Hematopoietic multipotent progenitor cell treated with erythropoietin and hydrocortisone succinate and interleukin-3 and kit ligand, for 17 days (in vitro differentiated cells): ENCODE measurements at regions not wholly inside any gene's neighbourhood (a gene's known extent, or its start where the extent isn't known, plus 50 kb on each side); places are given as distances from the start of the nearest gene placed in this dataset.

Experiments
- DNase-seq: peaks from one replicate; pipeline ENCODE4 v3.0.0-alpha.2; 2015; ENCODE audit warnings: low spot score

- DNase-seq = peak; percentile 92
These were observed 78.7 kb upstream of the BTN3A2 start for GRCh38 chr6:26286168-26286877.

GRCh38 chr6:26288155-26288554 lies 76.8 kb upstream of the BTN3A2 start:
- no peak for DNase-seq

- no peak for DNase-seq
These were observed 74.1 kb upstream of the BTN3A2 start for GRCh38 chr6:26290941-26291340.

- DNase-seq = no peak
These were observed 72.3 kb upstream of the BTN3A2 start for GRCh38 chr6:26292709-26293108.

- DNase-seq = no peak
These were observed 70.7 kb upstream of the BTN3A2 start for GRCh38 chr6:26294302-26294701.

- peak; percentile 45 for DNase-seq
These were observed 69.1 kb upstream of the BTN3A2 start for GRCh38 chr6:26295691-26296555.

- no peak for DNase-seq
These were observed 68.5 kb upstream of the BTN3A2 start for GRCh38 chr6:26296556-26296856.

- DNase-seq = no peak
These were observed 67.9 kb upstream of the BTN3A2 start for GRCh38 chr6:26296857-26297648.

- no peak for DNase-seq
These were observed 65.5 kb upstream of the BTN3A2 start for GRCh38 chr6:26299286-26300042.

- no peak for DNase-seq
These were observed 65.0 kb upstream of the BTN3A2 start for GRCh38 chr6:26300043-26300331.

GRCh38 chr6:26300359-26300758 lies 64.6 kb upstream of the BTN3A2 start:
- DNase-seq = no peak

GRCh38 chr6:26300828-26301227 lies 64.2 kb upstream of the BTN3A2 start:
- DNase-seq = no peak

GRCh38 chr6:26301638-26302037 lies 63.4 kb upstream of the BTN3A2 start:
- DNase-seq = no peak

- no peak for DNase-seq
These were observed 61.9 kb upstream of the BTN3A2 start for GRCh38 chr6:26302941-26303559.

GRCh38 chr6:26304213-26304796 lies 60.7 kb upstream of the BTN3A2 start:
- no peak for DNase-seq

- DNase-seq = peak; percentile 69
These were observed 60.0 kb upstream of the BTN3A2 start for GRCh38 chr6:26304797-26305640.

- DNase-seq = no peak
These were observed 59.4 kb upstream of the BTN3A2 start for GRCh38 chr6:26305641-26305969.

GRCh38 chr6:26306232-26306631 lies 58.8 kb upstream of the BTN3A2 start:
- no peak for DNase-seq

- no peak for DNase-seq
These were observed 57.1 kb upstream of the BTN3A2 start for GRCh38 chr6:26307850-26308249.

GRCh38 chr6:26309731-26310142 lies 55.3 kb upstream of the BTN3A2 start:
- no peak for DNase-seq

- DNase-seq = peak; percentile 72
These were observed 54.0 kb upstream of the BTN3A2 start for GRCh38 chr6:26311012-26311384.
